NCI-H2107 treated with DMSO at 0.1 percent for 48 hours (cell line): ENCODE measurements at regions not wholly inside any gene's neighbourhood (a gene's known extent, or its start where the extent isn't known, plus 50 kb on each side); places are given as distances from the start of the nearest gene placed in this dataset.
"Not testable (repeated sequence)": the region's sequence is repeated elsewhere in the genome, so short reads cannot be mapped to it uniquely, and the experiment has no call there.

ENCODE experiments used
- DNase-seq: peaks from one replicate; lab custom pipeline; 2025; ENCODE audit not compliant: unreplicated experiment; lab: John Stamatoyannopoulos, UW

DNA sequence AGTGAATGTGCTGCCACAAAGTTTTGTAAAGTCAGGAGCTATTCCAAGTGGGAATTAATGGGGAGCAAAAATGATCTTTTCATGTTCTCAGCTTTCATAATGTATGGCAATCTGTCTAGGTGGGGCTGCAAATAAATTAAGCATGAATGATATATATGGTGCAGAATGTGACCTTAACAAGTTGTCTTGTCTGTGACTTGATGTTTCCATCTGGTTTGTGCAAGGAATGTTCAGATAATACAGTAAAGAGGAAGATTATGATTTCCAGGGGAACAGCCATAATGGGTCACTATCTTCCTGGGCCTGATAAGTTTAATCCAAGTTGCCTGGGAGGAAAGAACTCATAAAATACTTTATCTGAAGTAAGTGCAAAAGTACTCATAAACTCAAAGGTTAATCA lies 1815.8 kb upstream of the FLRT2 start:
- DNase-seq = no peak

DNA sequence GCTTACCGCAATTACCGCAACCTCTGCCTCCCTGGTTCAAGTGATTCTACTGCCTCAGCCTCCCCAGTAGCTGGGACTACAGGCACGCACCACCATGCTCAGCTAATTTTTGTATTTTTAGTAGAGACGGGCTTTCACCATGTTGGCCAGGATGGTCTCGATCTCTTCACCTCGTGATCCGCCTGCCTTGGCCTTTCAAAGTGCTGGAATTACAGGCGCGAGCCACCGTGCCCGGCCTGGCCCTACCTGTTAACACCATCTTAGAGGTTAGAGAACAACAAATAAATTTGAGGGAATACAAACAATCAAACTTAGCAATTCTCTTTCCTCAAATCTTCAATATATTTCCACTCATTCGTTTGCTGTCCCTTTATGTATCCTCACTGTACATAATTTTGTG lies 1810.5 kb upstream of the FLRT2 start:
- not testable (repeated sequence) for DNase-seq

DNA sequence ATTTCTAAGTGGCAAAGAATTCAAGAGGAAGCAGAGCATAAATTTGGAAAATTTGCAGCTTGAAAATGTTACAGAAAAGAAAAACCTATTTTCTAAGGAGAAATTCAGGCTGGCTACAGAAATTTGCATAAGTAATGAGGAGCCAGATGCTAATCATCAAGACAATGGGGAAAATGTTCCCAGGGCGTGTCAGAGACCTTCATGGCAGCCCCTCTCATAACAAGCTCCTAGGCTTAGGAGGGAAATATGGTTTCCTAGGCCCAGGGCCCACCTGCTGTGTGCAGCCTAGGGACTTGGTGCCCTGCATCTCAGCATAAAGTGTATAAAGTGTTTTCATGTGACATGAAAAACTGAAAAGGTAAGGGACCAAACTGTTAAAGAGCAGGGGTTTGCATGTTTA lies 1796.3 kb upstream of the FLRT2 start:
- no peak for DNase-seq

DNA sequence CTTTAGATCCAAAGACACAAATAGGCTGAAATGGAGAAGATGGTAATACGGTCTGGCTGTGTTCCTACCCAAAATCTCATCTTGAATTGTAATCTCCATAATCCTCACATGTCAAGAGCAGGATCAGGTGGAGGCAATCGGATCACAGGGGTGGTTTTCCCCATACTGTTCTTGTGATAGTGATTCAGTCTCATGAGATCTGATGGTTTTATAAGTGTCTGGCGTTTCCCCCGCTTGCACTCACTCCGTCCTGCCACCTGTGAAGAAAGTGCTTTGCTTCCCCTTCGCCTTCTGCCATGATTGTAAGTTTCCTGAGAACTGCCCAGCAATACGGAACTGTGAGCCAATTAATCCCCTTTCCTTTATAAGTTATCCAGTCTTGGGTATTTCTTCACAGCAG lies 1795.5 kb upstream of the FLRT2 start:
- no peak for DNase-seq

DNA sequence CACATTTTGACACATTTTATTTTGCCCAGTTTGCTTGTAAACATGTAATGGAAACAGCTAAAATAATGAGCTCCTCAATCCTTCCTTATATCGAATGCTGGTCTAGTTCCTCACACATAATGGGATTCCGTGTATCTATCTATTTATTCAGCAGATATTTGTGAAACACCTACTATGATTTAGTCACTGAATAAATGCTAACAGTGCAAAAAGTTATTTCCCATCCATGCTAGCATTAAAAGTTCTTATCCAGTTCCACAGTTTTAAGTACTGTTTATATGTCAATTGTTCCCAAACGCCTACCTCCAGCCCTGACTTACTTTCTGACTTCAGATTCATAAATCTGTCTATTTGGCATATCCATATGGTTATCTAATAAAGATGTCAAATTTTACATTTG lies 1788.7 kb upstream of the FLRT2 start:
- DNase-seq = no peak

DNA sequence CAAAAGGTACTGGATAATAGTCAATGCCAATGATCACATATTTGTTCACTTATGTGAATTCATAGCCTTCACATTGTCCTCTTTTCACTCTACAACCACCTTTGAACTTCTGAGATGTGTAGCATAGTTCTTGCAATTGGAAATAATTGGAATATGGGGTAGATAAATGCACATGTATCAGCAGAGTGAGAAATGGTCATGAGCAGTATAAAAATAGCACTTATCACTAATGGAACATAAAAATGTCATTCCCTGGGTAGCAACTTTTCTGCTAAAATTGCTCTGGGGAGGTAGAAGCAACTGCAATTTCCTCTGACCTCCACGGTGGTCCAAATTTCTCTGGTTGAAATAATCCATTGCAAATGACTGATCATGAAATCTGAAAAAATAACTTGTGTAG lies 1785.7 kb upstream of the FLRT2 start:
- no peak for DNase-seq

DNA sequence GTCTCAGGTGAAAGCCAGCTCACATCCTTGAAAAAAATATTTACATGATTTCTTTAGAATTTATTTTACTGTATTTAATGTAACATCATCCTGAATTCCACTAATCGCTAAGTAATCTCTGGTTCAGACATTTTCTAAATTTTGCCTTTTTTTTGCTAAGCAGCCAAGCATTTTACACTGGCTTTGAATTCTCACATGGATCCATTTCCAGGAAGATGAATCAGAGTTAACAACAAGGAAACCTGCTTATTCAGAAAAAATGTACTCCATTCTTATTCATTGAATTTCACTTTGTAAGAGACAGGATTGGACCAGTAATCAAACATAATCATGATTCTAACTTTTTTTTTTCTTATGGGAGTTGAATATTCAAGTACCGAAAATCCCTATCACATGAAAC lies 1785.1 kb upstream of the FLRT2 start:
- no peak for DNase-seq

DNA sequence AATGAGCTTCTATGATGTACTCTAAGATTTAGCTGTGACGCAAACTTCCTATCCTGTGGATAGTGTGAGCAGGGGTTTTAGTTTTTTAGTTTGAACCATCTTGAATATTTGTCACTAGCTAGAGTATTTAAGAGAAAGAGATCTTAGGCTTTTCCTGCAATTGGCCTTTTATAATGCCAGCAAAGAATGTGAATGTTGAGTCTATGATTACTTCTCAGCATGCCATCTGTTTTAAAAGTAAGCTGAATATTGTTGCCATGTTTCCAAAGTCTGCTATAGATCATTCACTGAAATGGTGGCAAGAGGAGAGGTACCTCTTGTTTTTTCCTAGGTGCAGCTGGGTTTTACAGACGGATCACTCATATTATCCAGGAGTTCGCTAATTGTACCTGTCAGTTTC lies 1783.6 kb upstream of the FLRT2 start:
- no peak for DNase-seq

DNA sequence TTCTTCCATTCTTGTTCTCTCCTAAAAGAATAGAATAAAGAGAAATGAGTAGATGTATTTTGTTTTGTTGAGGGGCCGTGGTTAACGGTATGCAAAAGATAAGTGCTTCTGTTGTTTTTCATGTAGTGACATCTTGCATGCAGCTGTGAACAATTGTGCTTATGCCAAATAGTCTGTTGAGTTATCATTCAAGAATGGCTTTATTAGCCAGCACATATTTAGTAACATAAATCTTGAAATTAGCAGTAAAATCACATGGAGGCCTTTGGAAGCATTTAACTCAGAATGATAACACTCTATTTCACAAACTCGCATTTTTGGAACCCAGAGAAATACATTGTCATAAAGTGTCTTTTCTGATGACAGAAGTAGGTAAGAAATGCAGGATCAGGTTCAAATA lies 1772.0 kb upstream of the FLRT2 start:
- DNase-seq = no peak

DNA sequence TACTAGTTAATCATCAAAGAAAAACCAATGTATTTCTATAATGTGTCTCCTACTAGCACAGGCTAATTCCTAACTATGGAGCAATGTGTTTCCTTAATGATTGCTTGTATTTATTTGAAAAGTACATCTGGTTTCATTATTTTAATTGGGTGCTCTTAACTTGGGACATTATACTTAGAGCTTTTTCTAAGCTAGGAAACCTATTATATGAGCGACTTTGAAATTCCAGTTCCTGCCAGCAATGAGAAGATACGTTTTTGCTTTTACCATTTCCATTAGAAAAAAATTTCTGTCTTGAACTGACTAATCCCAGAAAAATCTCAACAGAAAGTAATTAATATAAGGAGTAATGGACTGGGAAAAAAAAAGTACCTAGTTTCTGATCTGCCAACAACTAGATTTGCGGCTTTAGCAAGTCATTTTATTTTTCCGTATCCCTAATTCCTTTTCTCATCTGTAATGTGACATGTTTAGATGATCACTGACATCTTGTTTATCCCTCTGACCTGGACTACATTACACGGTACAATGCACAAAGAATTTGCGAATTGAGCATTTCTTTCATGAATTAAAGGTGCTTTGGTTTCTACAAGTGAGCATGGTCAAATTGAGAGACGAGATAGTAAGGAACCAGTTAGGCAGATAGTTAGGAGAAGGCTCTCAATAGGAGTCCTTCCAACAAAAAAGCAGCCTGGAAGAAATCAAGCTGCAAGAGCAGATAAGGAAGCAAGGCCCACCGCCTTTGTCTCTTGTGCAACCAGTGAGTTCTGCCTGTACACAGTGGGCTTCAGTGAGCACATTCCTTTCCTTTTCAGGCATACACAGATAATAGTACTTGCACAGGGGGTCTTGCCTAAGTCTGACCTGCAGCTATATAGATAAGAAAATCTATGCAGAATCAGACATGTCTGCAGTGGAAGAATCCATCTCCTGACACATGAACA lies 1765.0 kb upstream of the FLRT2 start:
- no peak for DNase-seq

DNA sequence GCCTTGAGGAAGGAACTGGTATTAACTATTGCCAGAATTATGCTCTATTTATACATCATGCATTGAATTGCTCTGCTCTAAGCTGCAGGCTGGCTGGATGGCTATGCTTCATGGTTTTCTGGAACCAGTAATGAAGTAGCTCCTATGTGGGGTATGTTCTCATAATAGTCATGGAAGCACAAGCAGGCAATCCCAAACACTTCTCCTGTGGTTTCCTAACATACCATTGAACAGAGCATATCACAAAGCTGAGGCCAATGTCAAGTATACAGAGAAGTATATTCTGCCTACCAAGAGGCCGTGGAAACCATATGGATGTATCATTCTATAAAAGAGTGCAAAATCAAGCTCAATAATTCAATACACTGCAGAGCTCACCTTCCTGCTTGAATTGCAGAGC lies 1752.4 kb upstream of the FLRT2 start:
- DNase-seq = no peak

DNA sequence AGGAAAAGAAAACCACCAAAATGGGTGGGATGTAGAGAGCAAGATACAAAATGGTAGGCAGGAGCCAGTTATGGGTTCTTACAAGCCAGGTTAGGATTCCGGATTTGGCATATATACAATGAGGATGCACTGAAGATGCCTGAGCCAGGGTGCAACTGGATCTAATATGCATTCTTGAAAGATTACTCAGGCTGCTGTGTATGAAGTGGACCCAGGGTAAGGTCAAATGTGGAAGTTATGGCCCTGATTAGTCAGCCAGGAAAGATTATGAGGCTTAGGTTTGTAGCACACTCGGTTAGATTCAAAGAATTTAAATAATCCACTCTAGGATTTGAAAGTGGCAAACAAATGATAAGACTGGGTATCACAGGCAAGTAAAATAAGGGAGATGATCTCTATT lies 1750.7 kb upstream of the FLRT2 start:
- no peak for DNase-seq

DNA sequence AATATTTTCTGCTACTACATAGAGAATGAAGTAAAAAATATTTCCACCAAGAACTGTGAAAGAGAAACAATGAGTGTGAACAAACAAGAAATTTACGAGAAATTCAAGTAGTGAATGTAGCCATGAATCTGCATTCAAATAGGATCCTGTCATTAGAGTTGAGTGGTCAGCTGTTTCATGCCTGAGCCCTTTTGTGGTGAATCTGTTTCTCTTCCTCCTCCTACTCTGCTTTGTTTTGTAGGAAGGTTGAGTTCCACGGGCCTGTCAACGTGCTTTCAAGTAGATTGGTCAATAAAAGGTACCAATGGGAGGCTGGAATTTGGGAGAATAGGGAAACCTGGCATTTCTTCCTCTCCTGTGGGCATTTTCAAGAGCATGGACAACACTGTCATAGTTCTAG lies 1749.6 kb upstream of the FLRT2 start:
- peak; percentile 29 for DNase-seq

DNA sequence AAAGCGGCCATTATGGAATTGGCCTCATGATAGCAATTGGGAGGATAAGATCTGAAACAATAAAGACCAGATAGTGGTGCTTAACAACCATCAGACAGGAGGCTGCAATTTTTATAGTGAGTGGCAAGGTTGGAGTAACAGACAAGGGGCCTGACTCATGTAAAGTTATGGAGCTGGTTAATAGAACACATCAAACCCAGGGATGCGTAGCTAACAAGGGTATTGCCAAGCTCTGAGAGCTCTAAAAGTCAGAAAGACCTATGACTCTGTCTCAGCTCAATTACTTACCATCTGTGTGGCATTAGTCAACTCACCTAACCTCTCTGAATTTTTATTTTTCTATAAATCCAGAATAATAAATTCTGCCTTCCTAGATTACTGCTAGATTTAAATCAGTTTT lies 1731.5 kb upstream of the FLRT2 start:
- no peak for DNase-seq

DNA sequence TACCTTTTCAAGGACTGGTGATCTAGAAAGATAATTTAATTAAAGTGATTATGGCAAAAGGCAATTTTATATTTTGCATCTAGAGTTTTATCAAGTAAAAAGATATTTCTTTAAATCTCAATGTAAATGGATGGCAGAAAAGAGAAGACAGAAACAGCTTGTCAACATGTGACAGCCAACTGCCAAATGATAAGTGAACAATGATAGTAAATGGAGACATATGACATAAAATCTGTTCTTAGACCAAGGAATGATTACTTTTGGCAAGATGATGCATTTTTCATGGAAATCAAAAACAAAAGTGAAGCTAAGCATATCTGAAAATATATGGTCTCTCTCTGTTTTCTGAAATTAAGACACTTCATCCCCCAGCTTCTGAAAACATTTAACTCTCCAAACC lies 1730.7 kb upstream of the FLRT2 start:
- DNase-seq = no peak

DNA sequence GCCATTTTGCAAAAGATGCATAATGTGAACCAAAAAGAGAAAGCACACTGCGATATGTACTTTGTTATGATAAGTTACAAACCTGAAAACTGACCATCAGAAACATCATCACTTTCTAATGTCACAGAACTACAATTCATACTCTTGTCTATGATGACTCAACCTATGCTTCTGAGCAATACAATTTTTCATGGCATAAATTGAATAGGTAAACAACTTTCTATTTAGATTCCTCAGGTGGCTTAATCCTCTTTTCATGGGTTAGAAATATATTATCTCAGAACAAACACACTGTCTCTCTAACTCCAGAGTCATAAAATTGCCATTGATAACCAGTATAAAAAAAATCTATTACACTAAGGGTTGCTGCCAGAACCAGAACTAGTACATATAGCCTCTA lies 1715.0 kb upstream of the FLRT2 start:
- no peak for DNase-seq

DNA sequence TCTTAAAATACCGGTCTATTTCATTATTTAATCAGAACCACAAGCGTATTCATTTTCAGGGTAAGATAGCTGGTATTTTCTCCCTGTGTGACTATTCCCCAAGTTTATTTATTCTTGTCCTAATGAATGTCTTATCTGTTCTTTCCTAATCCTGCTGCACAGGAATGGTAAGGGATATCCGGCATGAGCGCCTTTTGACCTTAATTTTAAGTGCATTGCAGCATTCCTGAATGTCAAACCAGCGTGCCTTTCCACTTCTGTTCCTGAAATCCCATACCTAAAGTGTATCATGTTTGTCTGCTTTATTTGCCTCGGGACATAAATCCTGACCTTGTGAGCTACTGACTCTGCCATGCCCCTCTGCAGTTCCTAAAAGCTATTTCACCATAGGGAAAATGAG lies 1713.2 kb upstream of the FLRT2 start:
- no peak for DNase-seq

DNA sequence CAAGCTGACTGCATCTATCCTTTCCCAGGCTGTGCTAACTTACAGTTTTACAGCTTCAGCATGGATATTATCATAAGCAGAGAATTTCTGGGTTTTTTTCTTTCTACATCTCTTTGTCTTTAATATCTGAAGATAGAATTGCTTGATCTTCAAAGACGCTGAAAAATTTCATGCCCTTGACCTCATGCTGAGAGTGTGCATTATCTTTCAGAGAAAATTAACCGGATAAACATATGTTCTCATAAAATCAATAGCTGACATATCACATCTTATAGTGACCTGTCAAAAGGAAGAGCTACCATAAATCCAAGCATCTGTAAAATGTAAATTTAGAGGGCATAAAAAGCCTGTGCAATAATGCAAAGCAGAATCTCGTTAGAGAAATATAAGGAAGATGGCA lies 1704.1 kb upstream of the FLRT2 start:
- DNase-seq = no peak

DNA sequence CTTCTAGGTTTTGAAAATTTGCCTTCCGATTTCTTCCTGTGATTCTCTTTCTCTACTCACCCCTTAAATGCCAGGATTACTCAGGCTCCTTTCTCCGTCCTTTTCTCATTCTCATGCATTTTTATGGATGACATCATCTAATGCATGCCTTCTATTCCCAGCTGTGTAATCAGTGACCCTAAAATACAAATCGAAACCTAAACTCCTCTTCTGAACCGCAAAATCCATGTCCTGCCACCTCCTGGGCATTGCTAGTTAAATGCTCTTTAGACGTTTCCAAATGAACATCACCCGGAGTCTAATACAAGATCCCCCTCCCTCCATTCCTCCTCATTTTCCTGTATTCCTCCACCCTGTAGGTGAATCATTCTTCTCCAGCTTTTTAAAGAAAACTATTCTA lies 1703.1 kb upstream of the FLRT2 start:
- DNase-seq = no peak

DNA sequence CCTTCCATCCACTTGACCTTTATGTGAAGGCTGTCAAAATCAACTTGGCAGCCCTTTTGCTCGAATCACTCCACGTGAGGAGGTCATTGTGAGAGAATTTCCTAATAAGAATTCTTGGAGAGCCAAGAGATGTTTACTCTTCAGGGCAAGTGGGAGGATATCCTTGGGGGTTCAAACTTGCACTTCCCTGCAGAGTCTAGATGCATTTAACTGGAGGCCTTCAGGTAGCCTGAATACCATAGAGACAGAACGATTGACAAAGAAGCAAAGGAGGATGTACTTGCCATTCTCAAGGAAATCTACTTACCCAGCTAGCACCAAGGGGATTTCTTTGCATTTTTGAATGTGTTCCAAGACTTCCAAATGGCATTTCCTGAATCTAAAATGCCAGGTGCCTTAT lies 1702.6 kb upstream of the FLRT2 start:
- DNase-seq = no peak

DNA sequence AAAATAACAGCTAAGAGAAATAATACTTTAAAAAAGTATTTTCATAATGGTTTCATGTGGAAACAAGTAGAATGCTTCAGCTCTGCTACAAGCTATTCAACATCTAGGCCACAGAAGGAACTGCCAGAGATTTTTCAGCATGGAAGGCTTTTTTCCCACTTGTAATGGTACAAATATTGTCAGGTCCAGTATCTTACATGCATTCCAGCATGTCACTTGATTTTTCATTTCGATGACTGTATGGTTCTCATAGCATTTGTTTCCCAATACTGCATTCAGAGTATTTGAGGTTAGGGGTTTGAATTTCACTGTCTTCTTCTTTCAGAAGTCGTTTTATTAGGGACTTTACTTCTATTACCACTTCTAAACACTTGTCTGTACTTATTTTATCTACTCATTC lies 1701.5 kb upstream of the FLRT2 start:
- DNase-seq = no peak

DNA sequence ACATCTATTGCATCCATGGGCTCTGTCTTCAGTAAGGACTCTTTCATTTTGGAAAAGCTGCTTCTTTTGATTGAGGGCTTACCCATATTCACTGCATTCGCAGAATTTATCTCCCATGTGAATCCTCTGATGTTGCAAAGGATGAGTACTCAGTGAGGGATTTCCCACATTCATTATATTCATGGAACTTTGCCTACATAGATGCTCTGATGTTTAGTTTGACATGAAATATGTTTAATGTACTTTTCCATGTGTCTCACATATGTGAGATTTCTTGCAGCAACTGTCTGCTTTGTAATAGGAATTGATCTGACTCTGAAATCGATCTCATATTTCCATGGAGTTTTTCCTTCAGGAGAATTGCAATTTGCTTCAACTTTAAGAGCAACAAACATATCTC lies 1699.6 kb upstream of the FLRT2 start:
- DNase-seq = no peak

DNA sequence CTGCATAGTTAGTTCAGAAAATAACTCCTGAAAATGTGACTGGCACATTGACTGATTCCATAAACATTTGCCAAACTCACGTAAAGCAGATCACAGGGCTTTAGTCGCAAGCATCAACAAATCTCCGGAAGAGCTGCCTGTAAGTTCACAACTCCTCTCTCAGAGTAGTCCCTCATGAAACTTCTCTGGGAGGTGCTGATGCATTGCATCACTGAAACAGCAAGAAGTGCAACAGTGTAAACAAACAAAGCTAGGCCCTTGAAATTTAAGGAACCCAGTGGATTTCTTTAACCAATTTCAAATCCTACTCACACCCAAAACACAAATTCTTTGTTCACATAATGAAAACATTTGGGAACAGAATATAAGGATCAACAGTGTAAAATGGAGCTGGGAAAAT lies 1691.7 kb upstream of the FLRT2 start:
- no peak for DNase-seq
